Testis (tissue), 2 donors: ENCODE measurements at regions not wholly inside any gene's neighbourhood (a gene's known extent, or its start where the extent isn't known, plus 50 kb on each side); places are given as distances from the start of the nearest gene placed in this dataset.

Experiments
- DNase-seq: peaks from one replicate; pipeline ENCODE4 v3.0.0-alpha.2; 2019
- H3K27ac ChIP-seq, 2 donors: fragments of 200-600 bp; sonication (generic); one replicate each; pipeline ENCODE4 v1.5.1; 2019
- H3K27me3 ChIP-seq: fragments of 200-600 bp; sonication (generic); one replicate; pipeline ENCODE4 v1.5.1; 2019
- H3K36me3 ChIP-seq: fragments of 200-600 bp; sonication (generic); one replicate; pipeline ENCODE4 v1.5.1; 2017; ENCODE audit warnings: low read depth; ENCODE audit errors: missing control alignments
- H3K4me1 ChIP-seq: fragments of 200-600 bp; sonication (generic); one replicate; pipeline ENCODE4 v1.5.1; 2019
- H3K4me3 ChIP-seq, 2 donors: fragments of 200-600 bp; sonication (generic); one replicate each; pipeline ENCODE4 v1.5.1; 2017 to 2019
- H3K9me3 ChIP-seq: fragments of 200-600 bp; sonication (generic); one replicate; pipeline ENCODE4 v1.5.1; 2017
- POLR2A ChIP-seq: fragments of 450-650 bp; IDR thresholded peaks from one replicate; pipeline ENCODE4 v1.6.1; 2017; ENCODE audit warnings: antibody characterized with exemption, mild to moderate bottlenecking, moderate library complexity
- WGBS, 2 donors: methylation state at CpG; one replicate each; pipeline ENCODE4 v1.1.5; 2018; 5-methylcytosine and 5-hydroxymethylcytosine counted together
- intact Hi-C: fragments of 100-400 bp; cut with DNase I; formaldehyde crosslinking; loops from one replicate; pipeline ENCODE4 v1.15.1; 2023; ENCODE audit warnings: low total_unique reads
- TF ChIP-seq, protein P1 (sequence below), 3 experiments: fragments of 450-650 bp in 2 of 3; fragments of 200-600 bp in 1 of 3; sonication (generic) in 1 of 3; IDR thresholded peaks; one replicate each; pipeline ENCODE4 v1.5.1; 2016 to 2019; ENCODE audit warnings: antibody characterized with exemption in 3 of 3, mild to moderate bottlenecking in 2 of 3, moderate library complexity in 1 of 3

DNA sequence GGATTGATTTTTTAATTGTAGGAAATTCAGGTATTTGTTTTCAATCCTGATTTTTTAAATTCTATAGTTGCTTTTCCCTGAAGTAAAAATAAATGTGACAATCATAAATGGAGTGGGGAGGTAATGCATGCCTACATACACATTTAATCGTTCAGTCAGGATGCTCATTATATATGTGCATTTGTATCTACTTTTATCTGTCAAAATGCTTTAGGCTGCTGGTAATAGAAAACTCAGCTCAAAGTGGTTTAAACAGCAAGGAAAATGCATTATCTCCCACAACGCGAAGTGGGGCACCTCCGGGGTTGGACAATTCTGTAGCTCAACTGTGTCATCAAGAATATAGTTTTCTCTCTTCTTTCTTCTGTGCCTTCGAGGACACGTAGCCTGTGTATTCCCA is 116.4 kb upstream of the SASH1 start:
- intact Hi-C loops, result no loop called here
- no peaks in the 10 kb centered on the region for H3K36me3 ChIP-seq
- H3K9me3 ChIP-seq, result no peaks in the 10 kb centered on the region
- TF ChIP-seq, protein P1, sequence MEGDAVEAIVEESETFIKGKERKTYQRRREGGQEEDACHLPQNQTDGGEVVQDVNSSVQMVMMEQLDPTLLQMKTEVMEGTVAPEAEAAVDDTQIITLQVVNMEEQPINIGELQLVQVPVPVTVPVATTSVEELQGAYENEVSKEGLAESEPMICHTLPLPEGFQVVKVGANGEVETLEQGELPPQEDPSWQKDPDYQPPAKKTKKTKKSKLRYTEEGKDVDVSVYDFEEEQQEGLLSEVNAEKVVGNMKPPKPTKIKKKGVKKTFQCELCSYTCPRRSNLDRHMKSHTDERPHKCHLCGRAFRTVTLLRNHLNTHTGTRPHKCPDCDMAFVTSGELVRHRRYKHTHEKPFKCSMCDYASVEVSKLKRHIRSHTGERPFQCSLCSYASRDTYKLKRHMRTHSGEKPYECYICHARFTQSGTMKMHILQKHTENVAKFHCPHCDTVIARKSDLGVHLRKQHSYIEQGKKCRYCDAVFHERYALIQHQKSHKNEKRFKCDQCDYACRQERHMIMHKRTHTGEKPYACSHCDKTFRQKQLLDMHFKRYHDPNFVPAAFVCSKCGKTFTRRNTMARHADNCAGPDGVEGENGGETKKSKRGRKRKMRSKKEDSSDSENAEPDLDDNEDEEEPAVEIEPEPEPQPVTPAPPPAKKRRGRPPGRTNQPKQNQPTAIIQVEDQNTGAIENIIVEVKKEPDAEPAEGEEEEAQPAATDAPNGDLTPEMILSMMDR (IDR thresholded peaks at IDR 0.05), result no peak
- TF ChIP-seq POLR2A, result no peak
- WGBS, 2 donors, result 66 to 80% methylated on average over 6 of the region's 6 CpGs
- no peak overlapping the region for H3K27ac ChIP-seq
- H3K4me3 ChIP-seq, result no peak overlapping the region
- H3K27me3 ChIP-seq, result no peaks in the 10 kb centered on the region
- no peak for DNase-seq
- H3K4me1 ChIP-seq, result no peaks in the 10 kb centered on the region

DNA sequence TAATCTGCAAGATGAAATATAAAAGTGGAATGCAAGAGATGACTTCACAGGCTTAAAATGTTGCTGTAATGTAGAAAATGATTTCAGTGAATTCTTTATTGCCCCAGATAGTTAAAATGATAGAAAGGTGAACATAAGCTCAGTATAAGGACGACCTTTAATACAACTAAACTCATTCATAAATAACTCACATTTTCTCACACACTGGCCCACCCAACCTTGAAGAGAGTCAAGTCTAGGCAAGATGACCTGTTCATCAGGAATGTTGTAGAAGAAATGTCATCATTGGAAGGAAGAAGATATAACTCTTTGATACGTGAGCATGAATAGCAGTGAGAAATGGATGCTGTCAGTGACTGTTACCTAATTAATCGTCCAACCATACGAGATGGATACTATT is 111.1 kb upstream of the SASH1 start:
- Histone ChIP-seq H3K27me3 (no peaks in the 10 kb centered on the region), H3K4me1 (no peaks in the 10 kb centered on the region), H3K4me3 (no peak overlapping the region), H3K36me3 (no peaks in the 10 kb centered on the region), H3K27ac (no peak overlapping the region), H3K9me3 (no peaks in the 10 kb centered on the region)
- TF ChIP-seq, protein P1 (IDR thresholded peaks at IDR 0.05), result no peak
- TF ChIP-seq POLR2A, result no peak
- intact Hi-C loops, result no loop called here
- whole genome bisulfite sequencing, 2 donors, result 72 to 82% methylated on average over 4 of the region's 4 CpGs
- no peak for DNase-seq

DNA sequence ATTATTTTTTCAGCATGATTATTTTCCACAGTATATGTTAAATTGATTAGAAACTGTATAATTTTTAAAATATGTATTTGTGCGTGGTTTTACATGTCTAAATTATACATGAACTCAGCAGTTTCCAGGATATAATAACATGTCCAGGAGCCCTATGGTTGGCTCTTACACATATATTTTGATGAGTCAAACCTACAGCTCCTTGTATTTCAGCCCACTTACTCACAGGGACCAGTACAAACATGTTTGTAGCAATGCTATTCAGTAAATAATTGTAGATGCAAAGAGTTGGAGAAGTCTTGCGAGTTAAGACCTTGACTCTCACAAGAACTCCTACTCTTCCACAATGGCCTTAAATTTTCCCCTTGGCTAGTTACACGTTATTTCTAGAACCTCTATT is 107.2 kb upstream of the SASH1 start:
- H3K36me3 ChIP-seq, result no peaks in the 10 kb centered on the region
- no peaks in the 10 kb centered on the region for H3K27me3 ChIP-seq
- H3K9me3 ChIP-seq, result no peaks in the 10 kb centered on the region
- WGBS, 2 donors, result 82 to 83% methylated on average over 3 of the region's 3 CpGs
- TF ChIP-seq POLR2A, result no peak
- TF ChIP-seq, protein P1 (IDR thresholded peaks at IDR 0.05), result no peak
- peaks cover 3% of the 10 kb centered on the region for H3K4me1 ChIP-seq
- no peak for DNase-seq
- H3K4me3 ChIP-seq, result no peak overlapping the region
- intact Hi-C loops, result no loop called here
- no peak overlapping the region for H3K27ac ChIP-seq

DNA sequence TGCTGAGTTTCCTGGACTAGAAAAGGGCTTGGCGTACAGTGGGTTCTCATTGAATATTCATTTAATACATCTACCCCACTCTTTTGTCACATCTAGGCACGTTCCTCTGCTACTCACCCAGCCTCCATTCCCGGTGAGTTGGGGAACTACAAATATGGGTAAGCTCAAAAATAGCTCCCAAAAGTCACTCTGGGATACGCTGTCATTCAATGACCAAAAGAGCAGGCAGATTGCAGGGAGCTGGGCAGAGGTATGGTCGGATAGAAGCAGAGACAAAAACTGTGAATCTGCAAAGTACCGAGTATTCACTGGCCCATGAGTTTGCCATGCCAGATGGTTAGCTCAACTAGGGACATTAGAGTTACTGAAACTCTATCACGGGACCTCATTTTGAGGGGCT is 103.9 kb upstream of the SASH1 start:
- TF ChIP-seq, protein P1 (IDR thresholded peaks at IDR 0.05), result no peak
- TF ChIP-seq POLR2A, result no peak
- Histone ChIP-seq H3K4me1 (peaks cover 19% of the 10 kb centered on the region), H3K27me3 (no peaks in the 10 kb centered on the region), H3K36me3 (no peaks in the 10 kb centered on the region), H3K4me3 (no peak overlapping the region), H3K9me3 (no peaks in the 10 kb centered on the region), H3K27ac (no peak overlapping the region)
- intact Hi-C loops, result no loop called here
- WGBS, 2 donors, result 68 to 87% methylated on average over 7 of the region's 7 CpGs
- DNase-seq, result no peak

GRCh38 chr6:148239215-148239614 is 103.4 kb upstream of the SASH1 start:
- intact Hi-C loops, result no loop called here
- H3K9me3 ChIP-seq, result no peaks in the 10 kb centered on the region
- peaks cover 20% of the 10 kb centered on the region for H3K4me1 ChIP-seq
- H3K4me3 ChIP-seq, result no peak overlapping the region
- H3K27me3 ChIP-seq, result no peaks in the 10 kb centered on the region
- 36 to 59% methylated on average over 5 of the region's 5 CpGs for whole genome bisulfite sequencing, 2 donors
- no peaks in the 10 kb centered on the region for H3K36me3 ChIP-seq
- TF ChIP-seq POLR2A, result no peak
- TF ChIP-seq, protein P1 (IDR thresholded peaks at IDR 0.05), result no peak
- no peak for DNase-seq
- no peak overlapping the region for H3K27ac ChIP-seq
